HUES6 (cell line): ENCODE measurements at regions not wholly inside any gene's neighbourhood (a gene's known extent, or its start where the extent isn't known, plus 50 kb on each side); places are given as distances from the start of the nearest gene placed in this dataset.

ENCODE experiments used
- H3K27ac ChIP-seq: 2 replicates; pipeline ENCODE4 v1.7.0; 2013; ENCODE audit warnings: low read depth, mild to moderate bottlenecking, low read length, inconsistent platforms
- H3K27me3 ChIP-seq: 2 replicates; pipeline ENCODE4 v1.6.1; 2013; ENCODE audit warnings: low read length; ENCODE audit not compliant: control insufficient read depth, insufficient read depth
- H3K36me3 ChIP-seq: 2 replicates; pipeline ENCODE4 v1.6.1; 2013; ENCODE audit warnings: low read length; ENCODE audit not compliant: control insufficient read depth, insufficient read depth
- H3K4me1 ChIP-seq: 2 replicates; pipeline ENCODE4 v1.6.1; 2013; ENCODE audit warnings: low read length; ENCODE audit not compliant: control insufficient read depth, insufficient read depth
- H3K4me3 ChIP-seq: 2 replicates; pipeline ENCODE4 v1.5.1; 2013; ENCODE audit warnings: low read depth, low read length
- H3K9ac ChIP-seq: one replicate; pipeline ENCODE4 v1.6.1; 2013; ENCODE audit warnings: mild to moderate bottlenecking, low read length
- H3K9me3 ChIP-seq: 2 replicates; pipeline ENCODE4 v1.6.1; 2013; ENCODE audit warnings: low read depth, low read length; ENCODE audit not compliant: control insufficient read depth, insufficient read depth

DNA sequence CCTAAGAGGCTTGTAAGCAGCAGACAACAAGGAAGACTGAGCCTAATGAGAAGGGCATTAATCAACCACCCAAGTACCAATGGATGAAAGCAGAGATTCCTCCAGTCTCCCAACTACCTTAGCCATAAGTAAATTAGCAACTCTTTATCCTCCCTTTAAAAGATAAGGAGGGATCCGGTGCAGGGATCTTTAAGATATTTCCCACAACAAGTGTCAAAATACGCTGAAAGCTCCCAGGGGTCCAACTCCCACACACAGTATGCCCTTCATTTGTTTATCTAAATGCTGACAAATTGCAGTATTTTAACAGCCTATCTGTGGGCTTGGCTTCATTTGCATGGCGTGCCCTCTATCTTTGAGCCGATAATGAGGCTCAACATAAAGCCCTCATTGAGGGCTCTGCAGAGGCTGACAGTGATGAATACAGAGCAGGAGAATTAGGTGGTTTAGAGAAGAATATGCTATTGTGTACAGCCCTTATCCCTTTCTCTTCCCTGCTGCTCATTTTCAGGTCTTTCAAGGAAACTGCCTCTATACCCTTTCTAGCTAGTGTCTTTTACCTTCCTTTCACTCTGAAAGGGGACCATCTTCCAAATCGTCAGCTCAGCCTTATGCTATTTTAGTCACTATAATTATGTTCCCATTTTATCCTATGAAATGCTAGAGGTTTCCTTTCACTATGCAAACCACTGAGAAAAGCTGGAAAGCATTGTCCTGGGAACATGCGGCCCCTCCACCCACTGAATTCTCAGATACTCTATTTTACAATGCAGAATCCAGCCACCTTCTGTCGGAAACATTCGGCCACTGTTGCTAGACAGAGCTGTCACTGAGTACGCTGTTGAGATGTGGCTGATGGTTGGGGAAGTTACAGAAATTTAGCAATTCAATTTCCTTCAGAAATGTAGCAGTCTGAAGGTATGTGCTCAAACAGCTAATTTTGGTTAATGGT is 575.2 kb upstream of the JAG1 start:
- no peak overlapping the region for H3K27ac ChIP-seq
- H3K4me1 ChIP-seq: peaks cover 21% of the 10 kb centered on the region
- no peaks in the 10 kb centered on the region for H3K9me3 ChIP-seq
- H3K36me3 ChIP-seq: no peaks in the 10 kb centered on the region
- H3K9ac ChIP-seq: peak overlapping the region; percentile 7
- H3K4me3 ChIP-seq: no peak overlapping the region
- no peaks in the 10 kb centered on the region for H3K27me3 ChIP-seq

DNA sequence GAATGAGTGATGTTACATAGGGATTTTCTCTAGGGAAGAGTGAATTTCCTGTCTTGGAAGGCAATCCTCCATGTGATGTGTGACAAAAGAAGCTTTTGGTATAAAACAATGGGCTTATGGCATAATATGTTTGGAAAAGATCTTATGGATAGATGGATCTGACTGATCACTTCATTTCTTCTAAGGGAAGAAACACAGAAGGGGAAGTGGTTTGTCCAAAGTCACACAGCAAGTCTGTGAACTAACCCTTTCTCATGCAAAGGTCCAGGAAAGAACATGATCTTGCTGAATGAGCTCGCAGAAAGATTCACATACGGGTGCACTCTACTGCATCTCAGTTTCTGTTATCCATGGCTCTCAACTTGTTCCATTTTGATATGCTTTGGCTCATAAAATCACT is 575.9 kb upstream of the JAG1 start:
- H3K27ac ChIP-seq: no peak overlapping the region
- H3K4me3 ChIP-seq: no peak overlapping the region
- H3K9me3 ChIP-seq: peaks cover 7% of the 10 kb centered on the region
- H3K9ac ChIP-seq: no peak overlapping the region
- H3K4me1 ChIP-seq: peaks cover 21% of the 10 kb centered on the region
- no peaks in the 10 kb centered on the region for H3K27me3 ChIP-seq
- H3K36me3 ChIP-seq: no peaks in the 10 kb centered on the region

DNA sequence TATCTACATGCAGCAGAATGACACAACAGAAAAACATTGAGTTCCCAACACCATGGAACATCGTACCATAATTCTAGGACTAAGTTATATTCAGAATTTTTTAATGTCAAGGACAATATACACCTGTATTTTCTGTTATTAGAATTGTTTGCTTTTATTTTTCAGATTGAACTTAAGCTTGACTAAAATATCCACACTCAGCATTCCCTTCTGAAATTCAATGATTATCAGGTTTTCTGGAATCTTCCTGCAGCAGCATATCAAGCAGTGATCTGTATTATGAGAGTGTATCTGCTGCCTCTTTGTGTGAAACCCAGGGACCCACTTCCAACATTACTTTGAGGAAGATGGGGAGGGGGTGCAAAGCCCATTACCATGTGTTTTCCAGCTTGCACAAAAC is 578.6 kb upstream of the JAG1 start:
- Histone ChIP-seq H3K4me3 (no peak overlapping the region), H3K9ac (no peak overlapping the region), H3K36me3 (no peaks in the 10 kb centered on the region), H3K27ac (no peak overlapping the region), H3K27me3 (no peaks in the 10 kb centered on the region), H3K4me1 (peaks cover 21% of the 10 kb centered on the region), H3K9me3 (peaks cover 18% of the 10 kb centered on the region)

DNA sequence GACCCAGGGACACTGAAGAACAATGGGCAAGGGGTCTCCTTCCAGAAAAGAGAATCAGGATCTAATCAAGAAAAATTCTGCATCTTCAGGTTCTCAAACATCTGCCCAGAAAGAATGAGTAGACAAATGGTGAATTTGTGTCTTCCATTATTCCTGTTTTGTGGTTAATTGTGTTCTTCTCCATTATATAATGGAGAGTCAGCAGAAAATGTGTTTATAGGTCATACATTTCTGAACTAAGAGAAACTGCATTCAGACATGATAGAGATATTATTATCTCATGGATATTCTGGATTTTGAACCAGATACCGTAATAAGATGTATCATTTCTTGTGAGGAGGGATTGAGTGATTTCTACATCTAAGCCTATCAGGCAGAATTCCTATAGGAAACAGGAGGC is 581.7 kb upstream of the JAG1 start:
- Histone ChIP-seq H3K4me3 (no peak overlapping the region), H3K36me3 (no peaks in the 10 kb centered on the region), H3K4me1 (no peaks in the 10 kb centered on the region), H3K27me3 (no peaks in the 10 kb centered on the region), H3K9ac (no peak overlapping the region), H3K27ac (no peak overlapping the region), H3K9me3 (peaks cover 30% of the 10 kb centered on the region)

DNA sequence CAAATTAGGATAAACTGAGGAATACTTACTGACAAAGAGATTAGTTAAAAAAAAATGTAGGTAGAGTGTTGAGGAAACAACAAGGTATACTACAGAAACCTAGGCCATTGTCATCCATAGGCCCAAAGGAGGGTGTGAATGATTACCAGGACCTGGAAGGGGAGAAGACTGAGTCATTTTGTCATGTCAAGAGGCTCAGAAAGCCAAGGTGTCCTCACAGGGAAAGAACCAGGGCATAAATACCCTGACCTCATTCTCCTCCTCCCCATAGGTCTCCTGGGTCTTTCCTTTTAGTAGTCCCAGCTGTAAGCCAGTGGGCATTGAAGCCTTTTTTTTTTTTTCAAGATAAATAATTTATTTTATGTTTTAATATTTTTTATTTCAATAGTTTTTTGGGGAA is 582.1 kb upstream of the JAG1 start:
- no peaks in the 10 kb centered on the region for H3K36me3 ChIP-seq
- no peak overlapping the region for H3K4me3 ChIP-seq
- H3K4me1 ChIP-seq: no peaks in the 10 kb centered on the region
- H3K27me3 ChIP-seq: no peaks in the 10 kb centered on the region
- H3K9me3 ChIP-seq: peaks cover 30% of the 10 kb centered on the region
- no peak overlapping the region for H3K27ac ChIP-seq
- H3K9ac ChIP-seq: no peak overlapping the region

DNA sequence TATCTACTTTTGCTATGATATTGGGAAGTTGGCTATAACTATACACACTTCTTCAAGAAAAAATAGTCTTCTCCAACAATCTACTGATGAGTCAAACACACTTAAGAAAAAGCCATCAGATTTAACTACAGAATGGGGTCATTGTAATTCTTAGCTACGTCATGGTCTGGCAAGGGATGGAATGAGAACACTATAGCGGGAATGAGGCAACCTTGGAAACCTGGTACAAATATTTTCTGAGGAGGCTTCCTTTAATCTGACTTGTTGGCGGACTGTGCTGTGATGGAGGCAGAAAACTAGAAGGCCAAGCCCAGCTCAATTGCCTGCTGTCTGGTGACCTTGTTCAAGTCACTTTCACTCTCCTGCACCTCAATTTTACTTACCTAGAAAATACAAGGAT is 586.8 kb upstream of the JAG1 start:
- peaks cover 14% of the 10 kb centered on the region for H3K9me3 ChIP-seq

DNA sequence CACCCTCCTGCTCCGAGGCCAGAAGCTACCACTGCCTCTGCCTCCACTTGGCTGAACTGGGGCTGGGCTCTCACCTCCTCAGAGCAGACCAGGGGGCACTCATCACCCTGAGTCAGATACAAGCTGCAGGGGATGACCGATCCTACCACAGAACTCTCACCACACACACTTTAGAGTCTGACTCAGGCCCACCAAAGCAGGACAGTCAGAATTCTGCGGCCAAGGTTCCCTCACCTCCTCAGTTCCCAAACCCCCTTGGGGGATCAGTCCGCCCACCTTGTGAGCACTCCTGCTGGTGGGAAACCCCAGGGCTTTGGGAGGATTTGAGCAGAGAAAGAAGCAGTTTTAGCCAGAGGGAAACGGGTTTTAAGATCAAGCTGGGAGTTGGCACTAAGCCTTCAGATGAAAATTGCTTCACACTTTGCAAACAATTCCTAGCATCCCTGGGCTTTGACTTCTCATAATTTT is 587.8 kb upstream of the JAG1 start:
- Histone ChIP-seq H3K4me3 (no peak overlapping the region), H3K27ac (no peak overlapping the region), H3K4me1 (peaks cover 12% of the 10 kb centered on the region; the same call in 1 of the 2 replicates), H3K36me3 (no peaks in the 10 kb centered on the region), H3K9ac (no peak overlapping the region), H3K27me3 (no peaks in the 10 kb centered on the region), H3K9me3 (peaks cover 11% of the 10 kb centered on the region)

More for the DNA sequence above, 586.8 kb upstream of the JAG1 start:
- Histone ChIP-seq H3K4me1 (peaks cover 10% of the 10 kb centered on the region; the same call in 1 of the 2 replicates), H3K27ac (no peak overlapping the region), H3K4me3 (no peak overlapping the region), H3K9ac (no peak overlapping the region), H3K36me3 (no peaks in the 10 kb centered on the region), H3K27me3 (no peaks in the 10 kb centered on the region)

DNA sequence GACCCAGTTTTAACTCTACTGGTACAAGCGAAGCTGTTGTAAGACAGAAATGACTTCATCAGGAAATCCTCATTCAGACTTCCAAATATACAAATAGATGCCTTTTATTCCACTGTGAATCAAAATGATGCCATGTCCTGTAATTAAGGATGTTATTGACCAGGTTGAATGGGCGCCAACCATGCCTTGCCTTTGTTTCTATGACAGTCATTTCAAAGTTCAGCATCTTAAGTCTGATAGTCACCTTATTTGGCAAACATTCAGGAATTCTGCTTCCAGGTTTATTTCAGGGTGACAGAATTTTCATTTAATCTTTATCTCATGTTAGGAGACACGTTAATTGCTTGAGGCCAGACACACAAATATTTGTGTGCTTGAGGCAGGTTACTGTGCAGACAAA is 592.8 kb upstream of the JAG1 start:
- H3K36me3 ChIP-seq: no peaks in the 10 kb centered on the region
- H3K27me3 ChIP-seq: no peaks in the 10 kb centered on the region
- H3K4me3 ChIP-seq: no peak overlapping the region
- no peak overlapping the region for H3K9ac ChIP-seq
- H3K27ac ChIP-seq: peak overlapping the region; percentile 55; the same call in 1 of the 2 replicates
- H3K4me1 ChIP-seq: peaks cover 40% of the 10 kb centered on the region
- H3K9me3 ChIP-seq: no peaks in the 10 kb centered on the region

DNA sequence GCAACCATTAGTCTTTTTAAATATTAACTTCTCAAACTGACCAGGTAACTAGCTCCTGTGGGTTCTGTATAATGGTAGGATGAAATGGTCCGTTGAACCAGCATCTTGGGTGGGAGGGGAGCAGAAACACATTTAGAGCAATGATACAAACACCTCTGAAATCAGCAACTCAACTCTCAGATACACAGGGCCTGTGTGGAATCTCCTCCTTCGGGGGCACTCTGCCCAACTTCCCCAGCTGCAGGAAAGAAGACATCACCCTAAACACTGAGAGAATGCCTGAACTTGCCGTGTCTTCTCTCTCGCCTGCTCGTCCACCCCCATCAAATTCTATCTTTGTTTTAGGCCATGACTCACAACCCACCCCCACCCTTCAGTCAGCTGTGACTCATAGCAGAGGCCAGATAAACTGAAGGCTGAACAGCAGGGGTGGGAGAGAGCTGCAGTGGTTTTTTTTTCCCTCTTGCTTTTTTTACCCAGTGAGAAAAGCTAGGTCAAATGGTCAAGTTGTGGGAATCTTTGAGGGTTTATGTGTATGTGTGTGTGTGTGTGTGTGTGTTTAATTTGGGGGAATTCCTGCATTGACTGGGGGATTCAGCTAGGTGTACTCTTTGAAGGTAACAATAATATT is 593.4 kb upstream of the JAG1 start:
- Histone ChIP-seq H3K9ac (no peak overlapping the region), H3K27ac (peak overlapping the region; percentile 55; the same call in 1 of the 2 replicates), H3K27me3 (no peaks in the 10 kb centered on the region), H3K4me1 (peaks cover 38% of the 10 kb centered on the region), H3K36me3 (no peaks in the 10 kb centered on the region), H3K9me3 (no peaks in the 10 kb centered on the region), H3K4me3 (peak overlapping the region; percentile 14; the same call in 1 of the 2 replicates)

DNA sequence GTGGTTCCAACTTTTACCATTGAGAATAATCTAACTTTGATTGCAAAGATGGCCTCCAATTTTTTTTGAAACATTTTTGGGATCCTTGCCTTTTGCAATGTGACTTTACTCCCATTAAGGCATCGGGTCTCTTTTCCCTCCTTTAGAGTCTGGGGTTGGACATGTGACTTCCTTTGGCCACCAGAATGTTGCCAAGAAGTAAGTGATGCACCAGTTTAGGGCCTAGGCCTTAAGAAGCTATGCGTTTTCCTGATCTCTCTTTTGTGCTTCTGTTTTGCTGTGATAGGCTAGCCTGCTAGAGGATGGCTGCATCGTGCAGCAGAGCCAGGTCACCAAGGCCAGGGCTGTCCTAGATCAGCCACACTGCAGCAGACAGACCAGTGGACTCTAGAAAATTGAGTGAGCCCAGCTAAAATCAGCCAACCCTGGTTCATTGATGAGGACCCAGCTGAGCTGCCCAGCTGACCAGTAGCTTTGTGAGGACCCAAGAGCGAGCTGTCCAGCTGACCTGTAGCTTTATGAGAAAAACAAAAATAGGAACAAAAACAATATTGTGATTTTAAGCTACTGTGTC is 594.0 kb upstream of the JAG1 start:
- Histone ChIP-seq H3K27me3 (no peaks in the 10 kb centered on the region), H3K27ac (peak overlapping the region; percentile 55; the same call in 1 of the 2 replicates), H3K9ac (peak overlapping the region; percentile 23), H3K9me3 (no peaks in the 10 kb centered on the region), H3K4me1 (peaks cover 38% of the 10 kb centered on the region), H3K4me3 (no peak overlapping the region), H3K36me3 (no peaks in the 10 kb centered on the region)

DNA sequence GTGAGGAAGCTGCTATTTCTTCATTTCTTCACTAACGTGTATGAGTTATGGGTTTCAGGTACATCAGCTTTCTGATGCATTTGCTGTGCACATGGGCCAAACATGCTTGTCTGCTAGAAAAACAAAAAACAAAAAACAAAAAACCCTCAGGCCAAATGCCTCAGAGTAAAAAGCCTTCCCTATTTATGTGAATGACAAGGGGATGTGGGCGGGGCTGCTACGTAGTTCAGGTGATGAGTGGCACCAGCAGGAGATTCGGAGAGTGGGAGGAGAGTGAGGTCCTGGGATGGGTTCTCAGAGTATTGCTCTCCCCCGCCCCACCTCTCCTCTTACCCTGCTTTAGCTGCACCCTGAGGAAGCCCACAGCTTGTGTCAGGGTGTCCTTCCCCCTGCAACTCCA is 596.8 kb upstream of the JAG1 start:
- peaks cover 55% of the 10 kb centered on the region for H3K4me1 ChIP-seq
- H3K27ac ChIP-seq: no peak overlapping the region
- no peaks in the 10 kb centered on the region for H3K36me3 ChIP-seq

More for the DNA sequence above, 596.8 kb upstream of the JAG1 start:
- Histone ChIP-seq H3K4me3 (no peak overlapping the region), H3K27me3 (no peaks in the 10 kb centered on the region), H3K9ac (no peak overlapping the region), H3K9me3 (no peaks in the 10 kb centered on the region)
